Skeletal muscle satellite cell (primary cell): ENCODE measurements at regions not wholly inside any gene's neighbourhood (a gene's known extent, or its start where the extent isn't known, plus 50 kb on each side); places are given as distances from the start of the nearest gene placed in this dataset.

Experiments
- H3K27me3 ChIP-seq: 2 replicates; pipeline ENCODE4 v1.7.0; 2013; ENCODE audit warnings: low read length; ENCODE audit not compliant: control insufficient read depth, insufficient read depth
- H3K36me3 ChIP-seq: 2 replicates; pipeline ENCODE4 v1.7.0; 2013; ENCODE audit warnings: mild to moderate bottlenecking, control low read depth, low read length; ENCODE audit not compliant: insufficient read depth
- H3K4me1 ChIP-seq: 2 replicates; pipeline ENCODE4 v1.7.0; 2013; ENCODE audit warnings: low read length; ENCODE audit not compliant: control insufficient read depth, insufficient read depth
- H3K4me2 ChIP-seq: 2 replicates; pipeline ENCODE4 v1.7.0; 2013; ENCODE audit warnings: mild to moderate bottlenecking, low read length
- H3K4me3 ChIP-seq: 2 replicates; pipeline ENCODE4 v1.7.0; 2013; ENCODE audit warnings: low read length
- H3K9ac ChIP-seq: 2 replicates; pipeline ENCODE4 v1.7.0; 2013; ENCODE audit warnings: mild to moderate bottlenecking, low read depth, low read length, moderate library complexity
- H3K9me3 ChIP-seq: replicated peaks from 2 replicates; pipeline ENCODE4 v1.7.0; 2013; ENCODE audit warnings: mild to moderate bottlenecking, control low read depth, low read length

DNA sequence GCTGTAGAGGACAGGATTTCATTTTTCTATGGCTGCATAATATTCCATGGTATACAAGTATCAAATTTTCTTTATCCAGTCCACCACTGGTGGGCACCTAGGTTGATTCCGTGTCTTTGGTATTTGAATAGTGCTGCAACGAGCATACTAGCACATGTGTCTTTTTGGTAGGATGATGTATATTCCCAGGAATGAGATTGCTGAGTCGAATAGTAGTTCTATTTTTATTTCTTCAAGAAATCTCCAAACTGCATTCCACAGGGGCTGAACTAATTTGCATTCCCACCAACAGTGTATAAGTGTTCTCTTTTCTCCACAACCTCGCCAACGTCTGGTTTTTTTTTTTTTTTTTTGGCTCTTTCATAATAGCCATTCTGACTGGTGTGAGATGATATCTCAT is 550.0 kb downstream of the REEP3 start:
- Histone ChIP-seq H3K27me3 (no peaks in the 10 kb centered on the region), H3K4me2 (no peak overlapping the region), H3K4me3 (no peak overlapping the region), H3K9ac (no peak overlapping the region), H3K4me1 (no peaks in the 10 kb centered on the region), H3K9me3 (no peaks in the 10 kb centered on the region), H3K36me3 (no peaks in the 10 kb centered on the region)

DNA sequence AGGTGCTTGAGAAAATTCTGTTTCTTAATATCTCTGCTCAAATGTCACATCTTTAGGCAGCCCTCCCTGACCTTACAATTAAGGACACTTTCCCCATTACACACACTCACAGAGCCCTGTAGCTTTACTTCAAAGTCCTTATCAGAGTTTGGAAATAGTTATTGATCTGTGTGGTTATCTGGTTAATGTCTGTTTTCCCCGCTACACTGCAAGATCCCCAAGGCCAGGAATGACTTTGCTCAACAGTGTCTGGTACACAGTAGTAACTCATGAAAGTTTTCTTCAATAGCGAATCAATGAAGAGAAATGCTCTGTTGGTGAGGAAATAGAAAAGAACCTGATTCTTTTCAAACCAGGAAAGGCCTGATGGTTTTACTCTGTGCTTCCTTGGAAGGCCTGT is 554.4 kb downstream of the REEP3 start:
- no peaks in the 10 kb centered on the region for H3K4me1 ChIP-seq
- no peaks in the 10 kb centered on the region for H3K36me3 ChIP-seq
- no peak overlapping the region for H3K9ac ChIP-seq
- no peaks in the 10 kb centered on the region for H3K9me3 ChIP-seq
- no peak overlapping the region for H3K4me3 ChIP-seq
- no peaks in the 10 kb centered on the region for H3K27me3 ChIP-seq
- no peak overlapping the region for H3K4me2 ChIP-seq

DNA sequence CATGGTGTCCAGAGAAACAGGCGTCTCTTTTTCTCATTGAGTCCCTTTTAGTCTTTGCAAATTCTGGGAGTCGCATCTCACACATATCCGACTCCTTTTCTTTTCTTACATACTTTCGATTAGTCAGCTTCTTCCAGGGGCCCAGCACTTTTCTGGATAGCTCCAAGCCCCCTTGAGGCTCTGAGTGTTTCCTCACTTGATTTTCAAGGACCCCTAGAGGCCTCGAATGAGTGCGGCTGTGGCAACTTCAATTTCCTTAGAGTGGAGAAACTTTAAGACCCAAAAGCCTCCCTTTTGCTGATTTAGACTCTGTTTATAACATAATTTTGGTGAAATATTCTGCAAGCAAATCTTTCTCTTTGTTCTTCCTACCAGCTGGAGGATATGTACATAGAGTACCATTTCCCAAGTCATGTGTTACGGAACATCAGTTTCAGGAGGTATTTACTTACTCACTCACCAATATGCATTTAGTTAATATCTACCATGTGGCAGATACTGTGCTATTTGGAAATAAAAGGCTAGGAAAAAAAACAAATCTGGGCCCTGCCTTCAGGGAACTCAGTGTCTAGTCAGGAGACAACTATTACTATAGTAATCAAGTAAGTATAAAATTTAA is 555.2 kb downstream of the REEP3 start:
- H3K9ac ChIP-seq, result no peak overlapping the region
- no peaks in the 10 kb centered on the region for H3K9me3 ChIP-seq
- no peaks in the 10 kb centered on the region for H3K36me3 ChIP-seq
- no peak overlapping the region for H3K4me2 ChIP-seq
- H3K4me3 ChIP-seq, result no peak overlapping the region
- H3K4me1 ChIP-seq, result no peaks in the 10 kb centered on the region
- H3K27me3 ChIP-seq, result no peaks in the 10 kb centered on the region

DNA sequence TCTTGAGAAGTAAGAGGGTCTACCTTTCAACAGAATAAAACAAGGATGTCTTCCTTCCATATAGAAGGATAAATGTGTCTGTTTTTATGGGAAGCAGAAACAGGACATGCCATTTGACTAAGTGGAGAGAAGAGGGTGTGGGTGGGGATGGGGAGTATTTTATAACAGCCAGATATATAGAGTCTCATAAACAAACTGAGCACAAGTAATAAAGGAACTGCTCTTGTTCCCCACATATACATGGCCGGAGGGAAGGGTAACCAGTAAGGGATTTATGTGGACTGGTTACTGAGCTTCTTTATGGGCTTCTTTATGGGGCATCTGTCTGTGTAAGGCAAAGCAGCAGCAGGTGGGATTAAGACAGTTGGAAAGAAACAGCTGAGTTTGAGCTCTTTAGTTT is 558.1 kb downstream of the REEP3 start:
- Histone ChIP-seq H3K36me3 (no peaks in the 10 kb centered on the region), H3K27me3 (no peaks in the 10 kb centered on the region)

DNA sequence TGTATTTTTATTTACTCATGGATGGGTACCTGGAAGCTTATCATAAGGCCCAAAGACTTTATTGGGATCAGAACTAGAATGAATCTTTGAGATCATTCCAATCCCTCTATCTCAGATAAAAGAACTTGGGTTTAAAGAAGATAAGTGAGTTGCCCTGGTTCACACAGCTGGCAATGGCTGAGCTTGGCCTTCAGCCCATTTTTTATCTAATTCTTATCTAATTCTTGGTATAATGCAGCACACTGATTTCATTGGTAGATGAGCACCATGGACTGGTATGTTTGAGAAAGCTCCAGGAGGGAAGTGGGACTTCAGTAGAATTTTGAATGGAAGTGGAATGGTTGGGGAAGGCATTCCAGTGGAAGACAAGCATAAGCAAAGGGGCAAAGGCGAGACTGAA is 558.9 kb downstream of the REEP3 start:
- Histone ChIP-seq H3K4me2 (no peak overlapping the region), H3K36me3 (no peaks in the 10 kb centered on the region), H3K27me3 (no peaks in the 10 kb centered on the region), H3K4me1 (no peaks in the 10 kb centered on the region), H3K9me3 (no peaks in the 10 kb centered on the region), H3K4me3 (no peak overlapping the region), H3K9ac (no peak overlapping the region)

More for the DNA sequence above, 558.1 kb downstream of the REEP3 start:
- Histone ChIP-seq H3K4me2 (no peak overlapping the region), H3K4me1 (no peaks in the 10 kb centered on the region), H3K9me3 (no peaks in the 10 kb centered on the region), H3K4me3 (no peak overlapping the region), H3K9ac (no peak overlapping the region)

DNA sequence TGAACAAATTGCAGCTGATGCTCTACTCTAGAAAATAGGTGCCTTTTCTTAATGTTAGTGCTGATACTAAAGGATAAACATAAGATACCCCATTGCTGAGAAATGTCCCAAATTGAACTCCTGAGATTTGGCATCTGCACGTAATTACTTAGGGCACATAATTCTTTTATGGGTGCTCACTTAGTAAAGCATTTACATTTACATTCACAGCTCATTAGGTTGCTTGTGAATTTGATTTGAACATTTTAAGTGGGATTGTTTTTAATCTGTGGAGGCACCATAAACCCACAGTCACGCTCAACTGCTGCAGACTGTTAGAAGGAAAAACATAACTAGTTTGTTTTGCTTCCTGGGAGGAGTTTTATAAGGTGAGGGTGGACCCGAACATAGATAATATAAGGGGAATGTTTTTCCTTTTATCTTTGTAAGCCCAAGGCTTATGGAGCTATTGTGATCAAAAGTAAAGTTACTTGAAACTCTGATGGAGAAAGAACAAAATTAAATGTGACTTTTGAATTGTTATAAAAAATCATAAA is 560.8 kb downstream of the REEP3 start:
- Histone ChIP-seq H3K4me1 (no peaks in the 10 kb centered on the region), H3K36me3 (no peaks in the 10 kb centered on the region), H3K9ac (no peak overlapping the region), H3K27me3 (no peaks in the 10 kb centered on the region), H3K4me2 (no peak overlapping the region), H3K9me3 (no peaks in the 10 kb centered on the region), H3K4me3 (no peak overlapping the region)

DNA sequence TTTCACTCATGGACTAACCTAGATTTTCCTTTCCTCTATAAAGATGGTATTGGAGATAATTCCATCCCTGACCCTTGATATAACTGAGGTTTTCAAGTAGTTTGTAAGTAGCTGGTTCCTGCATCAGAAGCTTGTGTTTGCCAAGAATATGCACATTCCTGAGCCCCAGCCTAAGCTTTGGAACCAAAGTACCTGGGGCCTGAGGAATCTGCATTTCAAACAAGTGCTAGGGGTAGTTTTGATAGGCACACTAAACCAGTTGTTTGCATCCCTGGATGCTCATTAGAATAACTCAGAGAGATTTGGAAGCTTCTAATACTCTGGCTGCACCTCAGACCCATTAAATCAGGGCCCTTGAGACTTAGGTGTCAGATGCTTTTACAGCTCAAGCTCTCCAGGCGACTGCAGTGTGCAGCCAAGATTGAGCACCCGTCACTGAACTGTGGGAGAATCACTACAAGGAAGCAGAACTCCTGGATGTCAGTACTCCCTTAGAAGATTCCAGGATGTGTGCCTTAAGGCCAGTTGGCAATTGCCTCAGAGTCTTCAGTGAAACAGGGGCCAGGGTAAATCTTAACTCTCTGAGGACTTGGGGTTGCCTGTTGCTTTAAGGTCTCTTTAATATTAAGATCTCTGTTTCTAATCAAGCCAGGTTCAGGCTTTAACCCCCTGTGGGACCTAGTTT is 565.0 kb downstream of the REEP3 start:
- Histone ChIP-seq H3K9me3 (no peaks in the 10 kb centered on the region), H3K4me1 (no peaks in the 10 kb centered on the region), H3K36me3 (no peaks in the 10 kb centered on the region), H3K4me2 (no peak overlapping the region), H3K27me3 (no peaks in the 10 kb centered on the region), H3K9ac (no peak overlapping the region), H3K4me3 (no peak overlapping the region)

DNA sequence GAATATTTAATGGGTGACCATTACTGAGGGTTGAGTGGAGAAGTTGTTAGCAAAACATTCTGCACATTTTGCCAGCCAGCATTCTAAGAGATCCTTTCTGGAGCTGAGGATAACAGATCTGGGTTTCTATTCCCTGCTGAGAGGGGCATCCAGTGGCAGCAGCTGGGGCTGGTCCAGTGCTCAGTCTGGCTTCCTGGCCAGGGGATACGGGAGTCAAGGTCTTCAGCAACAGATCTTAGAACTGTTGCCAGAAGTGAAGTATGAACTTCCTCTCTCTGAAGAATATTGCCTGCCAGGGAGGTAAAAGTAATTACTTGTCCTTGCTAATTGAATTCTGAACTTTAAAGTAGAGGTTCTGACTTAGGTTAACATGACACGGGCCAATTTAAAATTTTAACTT is 568.4 kb downstream of the REEP3 start:
- Histone ChIP-seq H3K9me3 (no peaks in the 10 kb centered on the region), H3K4me2 (no peak overlapping the region), H3K4me3 (no peak overlapping the region)

DNA sequence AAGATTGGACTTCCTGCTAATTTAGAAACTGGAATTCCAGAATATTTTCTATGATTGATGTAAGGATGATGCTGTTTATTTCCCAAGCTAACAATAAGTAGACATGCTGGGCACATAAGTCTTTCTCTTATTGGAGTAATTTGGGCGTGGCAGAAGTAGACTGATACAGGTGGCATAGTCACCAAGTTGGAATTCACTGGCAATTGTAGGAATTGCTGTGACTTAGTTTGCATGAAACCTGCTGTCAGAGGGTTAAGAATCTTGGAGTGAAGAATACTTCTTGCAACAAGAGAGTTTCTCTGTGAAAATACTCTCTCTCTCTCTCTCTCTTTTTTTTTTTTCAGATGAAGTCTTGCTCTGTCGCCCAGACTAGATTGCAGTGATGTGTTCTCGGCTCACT is 569.7 kb downstream of the REEP3 start:
- no peaks in the 10 kb centered on the region for H3K9me3 ChIP-seq
- H3K4me3 ChIP-seq, result no peak overlapping the region
- H3K4me1 ChIP-seq, result peaks cover 7% of the 10 kb centered on the region
- H3K36me3 ChIP-seq, result no peaks in the 10 kb centered on the region
- H3K27me3 ChIP-seq, result no peaks in the 10 kb centered on the region
- H3K4me2 ChIP-seq, result no peak overlapping the region
- H3K9ac ChIP-seq, result no peak overlapping the region

More for the DNA sequence above, 568.4 kb downstream of the REEP3 start:
- Histone ChIP-seq H3K9ac (no peak overlapping the region), H3K36me3 (no peaks in the 10 kb centered on the region), H3K27me3 (no peaks in the 10 kb centered on the region), H3K4me1 (peaks cover 7% of the 10 kb centered on the region)

DNA sequence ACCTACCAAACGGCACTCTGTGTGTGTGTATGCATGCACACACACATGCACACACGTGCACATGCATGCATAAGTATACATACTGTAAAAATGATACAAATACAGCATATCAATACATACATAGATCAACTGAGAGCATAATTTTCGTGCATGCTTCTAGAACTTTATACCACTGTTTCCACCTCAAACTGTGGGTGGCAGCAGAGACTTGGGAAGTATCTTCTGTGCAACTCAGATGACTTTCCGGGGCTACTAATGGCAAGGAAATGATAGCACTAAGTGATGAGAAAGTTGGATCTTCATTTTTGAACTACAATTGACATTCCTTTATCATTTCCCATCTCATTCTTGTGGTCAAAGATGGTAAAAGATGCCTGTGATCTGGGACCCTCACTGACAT is 570.7 kb downstream of the REEP3 start:
- peaks cover 7% of the 10 kb centered on the region for H3K4me1 ChIP-seq

DNA sequence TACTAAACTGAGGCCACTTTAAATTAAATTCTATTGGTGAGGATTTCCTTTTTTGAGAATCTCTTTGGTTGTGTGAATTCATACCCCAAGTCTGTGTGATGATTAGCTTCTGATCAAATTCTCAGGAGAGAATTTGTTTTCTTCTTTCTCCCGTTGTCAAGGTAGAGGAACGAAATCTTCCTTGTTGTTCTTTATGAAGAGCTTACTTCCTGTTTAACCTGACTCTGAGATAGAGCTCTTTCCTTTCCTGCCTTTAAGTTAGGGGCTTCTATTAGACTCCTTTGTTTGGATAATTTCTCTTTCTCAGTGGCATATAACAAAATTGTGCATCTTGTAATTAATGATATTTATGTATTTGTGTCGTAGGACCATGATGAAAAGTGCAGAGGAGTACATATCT is 572.1 kb downstream of the REEP3 start:
- Histone ChIP-seq H3K27me3 (no peaks in the 10 kb centered on the region), H3K4me1 (peaks cover 7% of the 10 kb centered on the region)

More for the DNA sequence above, 570.7 kb downstream of the REEP3 start:
- H3K4me3 ChIP-seq, result no peak overlapping the region
- no peaks in the 10 kb centered on the region for H3K9me3 ChIP-seq
- no peaks in the 10 kb centered on the region for H3K36me3 ChIP-seq
- no peak overlapping the region for H3K9ac ChIP-seq
- no peaks in the 10 kb centered on the region for H3K27me3 ChIP-seq
- no peak overlapping the region for H3K4me2 ChIP-seq

More for the DNA sequence above, 572.1 kb downstream of the REEP3 start:
- H3K4me3 ChIP-seq, result no peak overlapping the region
- H3K9me3 ChIP-seq, result no peaks in the 10 kb centered on the region
- no peaks in the 10 kb centered on the region for H3K36me3 ChIP-seq
- H3K4me2 ChIP-seq, result no peak overlapping the region
- H3K9ac ChIP-seq, result no peak overlapping the region
